SW 1271 (cell line): ENCODE measurements at regions not wholly inside any gene's neighbourhood (a gene's known extent, or its start where the extent isn't known, plus 50 kb on each side); places are given as distances from the start of the nearest gene placed in this dataset.
"Not testable (repeated sequence)": the region's sequence is repeated elsewhere in the genome, so short reads cannot be mapped to it uniquely, and the experiment has no call there.

Experiments
- DNase-seq, 2 experiments: peaks; one replicate each; lab custom pipeline; 2025; lab: John Stamatoyannopoulos, UW

DNA sequence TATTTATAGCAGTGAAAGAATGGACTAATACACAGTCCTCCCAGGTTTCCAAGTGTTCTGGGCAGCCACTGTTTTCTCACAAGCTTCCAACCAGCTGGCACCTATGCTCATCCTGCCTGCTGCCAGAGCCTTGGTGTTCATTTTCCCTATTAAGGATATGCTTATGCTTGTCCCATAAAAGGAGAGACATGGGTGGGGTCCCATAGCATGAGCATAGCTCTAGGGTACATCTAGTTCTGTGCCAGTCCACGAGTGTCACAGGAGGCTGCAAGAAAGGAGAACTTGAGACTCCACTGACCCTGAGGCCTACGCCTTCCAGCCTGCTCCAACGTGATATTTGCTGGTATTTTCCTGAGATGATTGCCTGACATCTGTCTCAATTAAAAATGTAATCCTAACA lies 192.4 kb upstream of the PTGFR start:
- DNase-seq = no peak

DNA sequence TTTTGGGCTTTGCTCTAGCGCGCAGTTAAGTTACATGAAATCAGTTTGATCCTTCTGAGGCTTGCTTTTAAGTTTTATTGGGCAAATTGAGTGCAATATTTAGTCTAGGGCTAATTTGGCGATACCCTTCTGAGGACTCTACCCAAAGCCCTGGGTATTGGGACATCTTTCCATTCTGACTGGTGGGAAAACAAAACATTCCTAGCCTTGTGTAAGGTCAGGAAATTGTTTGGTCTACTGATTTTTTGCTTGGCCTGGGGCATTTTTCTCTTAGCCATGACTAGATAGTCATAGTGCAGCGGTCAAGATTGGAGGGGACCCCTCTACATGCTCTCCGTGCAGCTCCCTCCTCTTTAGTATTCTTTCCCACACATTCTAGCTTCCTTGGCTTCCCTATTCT lies 189.6 kb upstream of the PTGFR start:
- DNase-seq = no peak

DNA sequence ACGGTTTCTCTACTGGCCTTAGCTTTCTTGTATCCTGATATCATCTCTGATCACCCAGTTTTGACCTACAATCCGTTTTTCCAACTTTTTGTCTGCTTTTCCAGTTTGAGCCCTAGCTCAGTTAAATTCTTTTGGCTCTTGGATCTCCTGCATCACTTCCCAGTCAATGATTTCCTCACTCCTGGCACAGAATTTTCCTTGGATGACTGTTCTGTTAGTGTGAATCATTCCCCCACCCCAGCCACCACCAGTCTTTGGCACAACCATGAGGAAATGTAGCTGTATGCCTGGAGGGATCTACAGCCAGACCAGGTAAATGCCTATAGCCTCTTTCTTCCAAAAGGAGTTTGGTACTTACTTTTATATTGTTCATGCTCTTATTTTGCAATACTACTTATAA lies 187.2 kb upstream of the PTGFR start:
- DNase-seq = no peak

DNA sequence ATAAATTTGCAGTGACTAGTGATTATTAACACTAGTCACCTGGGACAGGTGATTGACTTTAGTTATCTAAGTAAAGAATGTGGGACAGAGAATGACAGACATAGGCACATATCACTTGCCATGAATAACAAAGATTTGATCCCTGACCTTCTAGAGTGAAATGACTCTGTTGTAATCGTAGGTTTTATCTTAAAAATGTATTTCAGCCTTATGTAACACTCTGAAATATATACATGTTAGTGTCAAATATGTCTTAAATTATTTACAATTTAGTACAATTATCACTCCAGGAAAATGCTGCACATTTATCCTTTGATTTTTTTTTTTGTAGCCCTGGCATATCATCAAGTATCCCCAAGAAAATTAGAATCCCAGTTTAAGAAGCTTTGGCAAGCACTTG lies 186.4 kb upstream of the PTGFR start:
- no peak for DNase-seq

DNA sequence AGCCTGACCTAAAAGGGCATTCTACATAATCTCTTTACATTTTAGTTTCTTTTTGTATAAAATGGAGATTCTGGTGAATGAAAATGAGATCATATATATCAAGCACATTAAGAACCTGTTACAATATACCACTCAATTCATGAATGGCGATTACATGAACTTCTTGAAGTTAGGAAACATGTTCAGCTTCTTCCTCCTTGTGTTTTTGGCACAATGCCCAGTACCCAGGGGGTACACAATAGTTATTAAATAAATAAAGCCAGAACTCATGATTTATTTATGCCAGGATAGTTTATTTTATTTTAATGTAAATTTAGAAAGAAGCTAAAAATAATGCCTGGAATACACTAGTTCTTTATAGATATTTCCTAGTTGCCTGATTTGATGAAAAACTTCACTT lies 186.0 kb upstream of the PTGFR start:
- DNase-seq = no peak

DNA sequence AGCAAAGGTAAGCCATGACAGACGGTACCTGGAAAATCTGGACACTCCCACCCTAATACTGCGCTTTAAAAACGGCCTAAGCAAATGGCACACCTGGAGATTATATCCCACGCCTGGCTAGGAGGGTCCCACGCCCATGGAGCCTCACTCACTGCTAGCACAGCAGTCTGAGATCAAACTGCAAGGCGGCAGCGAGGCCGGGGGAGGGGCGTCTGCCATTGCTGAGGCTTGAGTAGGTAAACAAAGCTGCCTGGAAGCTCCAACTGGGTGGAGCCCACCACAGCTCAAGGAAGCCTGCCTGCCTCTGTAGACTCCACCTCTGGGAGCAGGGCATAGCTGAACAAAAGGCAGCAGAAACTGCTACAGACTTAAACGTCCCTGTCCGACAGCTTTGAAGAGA lies 180.5 kb upstream of the PTGFR start:
- DNase-seq = not testable (repeated sequence)

DNA sequence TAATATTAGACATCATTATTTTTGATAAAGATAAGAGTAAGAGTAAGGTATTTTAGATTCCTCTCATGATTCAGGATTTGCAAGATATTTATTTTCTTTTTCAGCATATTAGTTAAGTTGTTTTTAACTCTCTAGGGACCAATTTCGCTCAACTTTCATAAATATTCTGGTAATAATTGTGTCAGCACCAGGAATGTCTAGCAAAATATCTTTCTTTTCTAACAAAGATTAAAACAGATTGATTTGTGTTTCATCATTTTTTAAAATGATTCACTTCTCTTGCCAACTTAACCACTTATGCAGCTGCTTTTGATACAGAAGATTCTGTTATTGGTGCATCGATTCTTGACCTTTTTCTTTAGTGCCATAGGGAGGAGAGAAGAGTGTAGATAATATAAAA lies 172.8 kb upstream of the PTGFR start:
- no peak for DNase-seq

DNA sequence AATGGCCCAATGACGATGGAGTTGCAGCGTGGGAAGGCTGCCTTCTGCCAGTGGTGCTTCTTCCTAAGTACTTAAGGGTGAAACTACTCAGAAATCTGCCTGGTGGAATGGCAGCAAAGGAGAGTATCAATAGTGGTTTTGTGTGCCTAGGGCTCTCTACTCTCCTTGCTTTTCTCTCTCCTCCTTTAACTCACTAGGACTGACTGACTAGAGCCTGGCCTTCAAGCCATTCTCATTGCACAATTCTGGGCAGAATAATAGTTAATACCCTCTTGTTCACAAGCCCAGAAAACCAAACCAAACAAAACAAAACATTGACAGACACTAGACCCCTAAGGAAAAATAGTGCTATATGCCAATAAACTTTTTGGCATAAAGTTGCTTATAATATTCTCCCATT lies 171.2 kb upstream of the PTGFR start:
- no peak for DNase-seq

DNA sequence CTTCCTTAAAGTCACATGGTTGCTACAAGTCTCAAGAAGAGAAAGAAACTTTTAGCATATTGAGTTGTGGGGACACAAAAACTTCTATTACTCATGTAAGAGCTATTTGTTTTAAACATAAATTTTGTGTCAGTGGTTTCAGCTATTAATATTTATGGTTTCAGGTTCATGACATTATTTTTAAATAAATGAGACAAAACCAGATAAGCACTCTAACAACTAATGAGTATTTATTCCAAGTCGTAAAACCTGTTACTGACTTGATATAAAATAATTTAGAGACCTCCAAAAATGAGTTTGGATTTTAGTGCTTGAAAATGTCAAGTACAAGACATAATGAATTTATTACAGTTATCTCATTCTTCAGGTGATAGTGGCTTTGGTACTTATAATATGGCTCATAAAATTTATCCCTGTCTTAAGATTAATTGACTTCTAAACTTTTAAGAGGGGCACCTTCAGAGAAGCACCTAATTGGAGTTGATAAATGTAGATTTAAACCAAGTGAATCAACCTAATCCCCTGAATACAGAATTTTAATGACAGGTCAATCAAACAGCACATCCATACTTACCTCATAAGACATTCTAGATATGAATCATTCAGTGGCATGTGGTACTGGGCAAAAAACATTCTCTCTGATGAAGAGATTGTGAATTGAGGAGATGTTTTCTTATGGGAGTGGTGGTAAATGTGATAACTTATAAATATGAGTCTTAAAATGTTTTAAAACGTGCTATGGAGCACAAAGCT lies 167.7 kb upstream of the PTGFR start:
- no peak for DNase-seq

DNA sequence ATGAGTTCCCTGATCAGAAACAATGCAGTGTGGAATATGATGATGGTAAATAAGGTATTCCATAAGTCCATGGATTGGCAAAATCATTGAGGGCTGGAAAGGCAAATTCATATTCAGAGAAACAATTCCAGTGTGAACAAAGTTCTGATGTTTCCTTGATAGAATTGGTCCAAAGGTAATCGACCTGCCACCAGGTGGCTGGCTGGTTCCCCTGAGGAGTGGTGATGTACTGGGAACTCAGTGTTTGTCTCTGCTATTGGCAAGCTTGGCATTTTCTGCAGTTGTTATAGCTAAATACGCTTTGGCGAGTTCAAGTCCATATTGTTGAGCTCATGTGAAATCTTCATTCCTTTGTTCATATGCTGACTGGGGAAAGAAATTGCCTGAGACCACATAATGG lies 165.5 kb upstream of the PTGFR start:
- DNase-seq = no peak

DNA sequence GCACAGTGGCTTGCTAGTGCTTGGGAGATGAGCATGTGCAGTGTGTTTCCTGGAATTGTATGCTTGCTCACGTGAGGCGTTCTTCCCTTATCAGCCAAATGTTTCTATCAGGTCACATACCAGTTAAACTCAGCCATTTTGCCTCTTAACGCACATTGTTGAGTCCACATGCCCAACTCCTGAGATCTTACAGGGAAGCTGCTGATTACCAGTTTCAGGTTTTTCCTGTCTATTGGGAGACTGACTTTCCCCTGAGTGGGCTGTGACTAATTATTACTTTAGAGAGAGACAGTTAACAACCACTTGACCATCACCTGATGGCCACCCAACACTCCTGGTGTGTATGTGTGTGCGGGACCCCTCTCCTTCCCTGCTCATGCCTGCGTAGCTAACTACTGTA lies 161.3 kb upstream of the PTGFR start:
- no peak for DNase-seq

DNA sequence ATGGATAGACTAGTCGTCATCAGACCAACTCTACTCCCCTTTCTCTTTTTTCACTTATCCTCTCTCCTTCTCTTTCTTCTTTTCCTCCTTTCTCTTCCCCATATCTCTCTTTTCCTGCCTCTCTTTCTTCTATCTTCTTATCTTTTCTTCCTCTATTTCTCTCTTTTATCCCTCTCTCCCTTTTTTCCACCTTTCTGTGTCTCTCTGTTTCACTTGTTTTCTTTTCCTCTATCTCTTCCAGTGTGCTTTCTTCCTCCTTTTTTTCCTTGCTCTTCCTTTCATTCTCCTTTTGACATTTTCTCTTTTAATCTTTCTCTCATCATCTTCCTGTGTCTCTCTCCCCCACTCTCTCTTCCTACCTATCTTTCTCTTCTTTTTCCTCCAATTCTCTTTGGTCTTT lies 159.0 kb upstream of the PTGFR start:
- no peak for DNase-seq

DNA sequence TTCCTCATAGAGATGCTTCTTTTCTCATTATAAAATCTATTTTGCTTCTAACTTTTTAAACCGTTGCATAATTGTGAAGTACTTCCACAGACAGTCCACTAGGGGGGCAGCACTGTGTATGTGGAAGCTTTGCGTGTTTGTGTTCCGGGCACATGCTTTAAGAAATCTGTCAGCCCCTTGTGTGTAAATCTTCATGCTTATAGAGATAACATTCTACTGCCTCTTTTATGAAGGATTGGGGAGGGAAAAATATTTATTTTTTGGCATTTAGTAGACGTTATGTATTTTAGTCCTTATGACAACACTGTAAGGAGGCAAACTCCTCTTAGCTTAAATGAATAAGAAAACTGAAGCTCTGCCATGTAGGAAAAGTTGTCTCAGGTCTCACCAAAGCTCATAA lies 157.3 kb upstream of the PTGFR start:
- peak in 1 of 2 experiments; percentile 3 for DNase-seq

DNA sequence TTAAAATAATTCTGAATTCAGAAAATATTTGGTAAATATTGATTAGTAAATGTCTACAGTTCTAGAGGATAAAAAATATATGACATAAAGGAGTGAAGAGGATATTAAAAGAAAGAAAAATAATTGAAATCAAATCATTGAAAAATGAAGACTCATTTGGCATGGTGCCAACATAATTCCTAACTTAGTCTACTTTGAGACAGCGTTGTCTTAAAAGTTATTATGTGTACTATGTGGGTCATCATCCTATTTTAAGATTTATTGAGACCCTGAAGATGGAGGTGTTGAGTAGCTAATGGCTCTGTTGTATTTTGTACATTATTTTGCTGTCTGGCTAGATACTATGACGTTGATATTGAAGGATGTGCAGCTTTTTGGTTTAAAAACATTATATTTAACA lies 156.7 kb upstream of the PTGFR start:
- DNase-seq = no peak

DNA sequence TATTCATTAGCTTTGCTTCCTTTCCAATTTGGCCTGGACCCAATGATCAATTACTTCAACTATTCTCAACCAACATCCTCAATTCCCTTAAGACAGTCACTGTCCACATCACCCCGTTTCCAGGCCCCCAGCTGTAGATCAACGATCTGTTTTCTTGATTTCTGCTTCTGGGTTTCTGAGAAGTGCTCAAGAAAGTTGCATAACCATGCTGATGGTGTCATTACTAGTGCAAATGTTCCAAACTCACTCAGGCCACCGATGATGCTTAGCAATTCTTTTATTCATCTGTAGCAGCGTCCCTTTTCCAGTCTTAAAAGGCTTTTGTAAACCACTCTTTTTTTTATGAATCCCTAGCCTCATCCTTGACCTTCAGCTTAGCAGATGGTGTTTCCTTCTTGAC lies 155.8 kb upstream of the PTGFR start:
- no peak for DNase-seq

DNA sequence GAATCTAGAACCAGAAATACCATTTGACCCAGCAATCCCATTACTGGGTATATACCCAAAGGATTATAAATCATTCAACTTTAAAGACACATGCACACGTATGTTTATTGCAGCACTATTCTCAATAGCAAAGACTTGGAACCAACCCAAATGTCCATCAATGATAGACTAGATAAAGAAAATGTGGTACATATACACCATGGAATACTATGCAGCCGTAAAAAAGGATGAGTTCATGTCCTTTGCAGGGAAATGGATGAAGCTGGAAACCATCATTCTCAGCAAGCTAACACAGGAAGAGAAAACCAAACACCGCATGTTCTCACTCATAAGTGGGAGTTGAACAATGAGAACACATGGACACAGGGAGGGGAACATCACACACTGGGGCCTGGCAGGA lies 154.0 kb upstream of the PTGFR start:
- not testable (repeated sequence) for DNase-seq

DNA sequence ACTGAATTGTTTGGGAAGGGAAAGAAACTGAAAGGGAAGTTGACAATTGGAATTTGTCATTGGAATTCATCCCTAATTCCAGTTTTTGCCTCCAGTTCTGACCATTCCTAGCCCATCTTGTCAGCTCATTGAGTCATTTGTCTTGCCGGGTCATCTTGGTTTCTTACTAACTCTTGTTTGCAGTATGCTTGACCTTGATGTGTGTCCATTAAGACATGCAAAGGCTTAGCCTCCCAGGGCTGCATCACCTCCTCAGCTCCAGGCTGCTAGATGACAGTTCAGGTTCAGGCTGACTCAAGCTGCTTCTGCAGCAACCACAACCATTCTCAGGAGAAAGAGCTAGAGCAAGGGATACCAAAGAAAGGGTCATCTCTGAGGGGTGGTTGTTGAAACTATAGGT lies 151.3 kb upstream of the PTGFR start:
- peak in 1 of 2 experiments; percentile 19 for DNase-seq

DNA sequence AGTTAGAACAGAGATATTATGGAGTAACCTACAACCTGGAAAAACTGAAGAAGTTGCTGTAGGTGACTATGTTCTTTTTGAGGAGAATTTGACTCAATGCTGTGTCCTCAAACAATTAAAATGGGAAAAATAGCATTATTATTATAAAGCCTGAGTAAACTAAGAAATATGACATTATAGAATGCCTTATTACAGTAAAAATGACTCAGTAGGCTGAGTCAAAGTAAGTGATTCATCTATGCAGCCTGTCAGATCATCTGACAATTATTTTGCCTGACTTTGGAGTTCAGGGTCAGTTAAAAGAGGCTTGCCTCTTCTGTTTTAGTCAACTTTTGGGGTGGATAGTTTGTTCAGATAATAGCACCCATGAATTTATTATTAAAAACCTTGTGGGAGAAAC lies 150.8 kb upstream of the PTGFR start:
- DNase-seq = peak; percentile 13 to 52

DNA sequence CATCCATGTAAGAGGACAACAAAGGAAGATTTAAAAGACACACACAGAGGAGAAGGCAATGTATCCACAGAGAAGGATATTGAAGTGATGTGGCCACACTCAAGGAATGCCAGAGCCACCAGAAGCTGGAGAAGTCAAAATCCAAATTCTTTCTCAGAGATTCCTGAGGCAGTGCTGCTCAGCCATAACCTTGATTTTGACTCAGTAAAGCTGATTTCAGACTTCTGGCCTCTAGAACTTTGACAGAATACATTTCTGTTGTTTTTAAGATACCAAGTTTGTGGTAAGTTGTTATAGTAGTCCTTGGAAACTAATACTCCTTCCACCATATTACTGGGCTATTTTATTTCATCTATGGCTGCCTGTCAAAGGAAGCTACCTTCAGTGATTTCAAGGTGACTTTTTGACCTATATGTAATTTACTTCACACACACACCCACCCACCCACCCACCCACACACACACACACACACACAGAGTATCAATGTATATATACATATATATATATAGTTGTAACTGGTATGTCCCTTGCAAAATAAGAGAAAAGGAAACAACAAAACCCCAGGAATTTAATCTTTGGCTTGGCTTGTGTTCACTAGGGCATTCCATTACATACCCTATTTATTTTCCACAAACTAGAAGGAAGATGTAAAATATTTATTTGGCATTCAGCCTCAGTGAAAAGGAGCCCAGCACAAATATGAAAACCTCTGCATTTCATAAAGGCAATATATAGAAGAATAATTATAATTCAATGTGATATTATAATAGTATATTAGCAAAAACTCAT lies 142.1 kb upstream of the PTGFR start:
- DNase-seq = no peak

DNA sequence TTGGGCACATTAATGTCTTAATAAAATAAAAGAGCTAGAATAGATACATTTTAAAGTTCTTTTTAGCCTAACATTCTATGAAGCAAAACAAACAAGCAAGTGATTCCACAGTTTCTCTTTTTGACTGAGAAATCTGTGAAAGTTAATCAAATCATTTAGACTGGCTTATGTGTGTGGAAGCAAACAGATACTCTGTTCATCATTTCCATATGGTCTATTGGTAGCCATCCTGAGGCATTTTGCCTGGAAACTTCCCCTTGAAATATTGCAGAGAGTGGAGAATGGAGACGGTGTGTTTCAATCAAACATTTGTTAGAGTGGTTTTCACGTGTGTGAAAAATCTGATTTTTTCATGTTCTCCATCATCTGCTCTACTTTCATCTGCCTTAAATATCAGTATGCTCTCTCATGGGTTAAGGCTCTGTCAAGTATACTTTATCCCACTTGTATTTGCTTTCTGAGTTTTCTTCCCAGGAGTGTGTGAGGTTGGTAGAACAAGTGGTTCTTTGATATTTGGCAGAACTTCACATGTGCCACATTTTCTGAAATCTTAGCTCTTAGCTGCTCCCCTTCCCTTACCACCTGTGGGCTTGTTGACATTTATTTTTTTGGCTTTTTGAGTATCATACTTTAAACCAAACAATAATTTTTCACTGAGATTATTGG lies 139.1 kb upstream of the PTGFR start:
- DNase-seq = no peak

DNA sequence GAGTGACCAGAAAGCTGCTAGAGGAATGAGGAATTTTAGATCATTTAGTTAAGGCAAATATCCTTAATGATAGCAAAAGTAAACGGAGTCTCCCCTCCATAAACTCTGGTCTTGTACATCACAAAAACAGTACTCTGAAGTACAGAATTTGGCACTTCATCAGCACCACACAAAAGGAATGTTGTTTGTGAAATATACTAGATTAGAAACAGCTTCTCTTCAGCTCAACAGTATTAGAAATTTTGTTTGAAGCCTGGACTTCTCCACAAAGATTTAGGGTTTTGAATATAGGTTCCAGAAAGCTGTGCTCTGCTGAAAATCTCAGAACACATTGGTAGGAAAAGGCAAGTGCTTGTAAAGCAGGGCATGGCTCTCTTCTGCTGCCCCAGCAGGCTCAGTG lies 135.1 kb upstream of the PTGFR start:
- DNase-seq = no peak

DNA sequence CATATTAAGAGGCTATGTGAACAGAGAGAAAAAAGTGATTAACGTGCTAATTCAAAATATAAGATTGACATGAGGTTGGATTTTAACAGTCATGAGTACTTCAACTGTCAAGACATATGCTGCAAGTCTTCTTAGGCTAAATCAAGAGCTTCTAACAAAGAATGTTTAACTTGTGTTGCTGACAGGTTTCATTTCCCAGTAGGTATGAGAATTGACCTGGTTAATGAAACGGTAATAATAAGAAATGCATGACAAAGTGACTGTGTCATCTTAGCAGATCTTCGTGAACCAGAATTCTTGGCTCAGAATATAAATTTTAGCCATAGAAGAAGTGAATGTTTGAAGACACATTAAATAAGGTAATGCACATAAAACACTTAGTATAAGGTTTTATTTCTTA lies 132.6 kb upstream of the PTGFR start:
- DNase-seq = no peak

DNA sequence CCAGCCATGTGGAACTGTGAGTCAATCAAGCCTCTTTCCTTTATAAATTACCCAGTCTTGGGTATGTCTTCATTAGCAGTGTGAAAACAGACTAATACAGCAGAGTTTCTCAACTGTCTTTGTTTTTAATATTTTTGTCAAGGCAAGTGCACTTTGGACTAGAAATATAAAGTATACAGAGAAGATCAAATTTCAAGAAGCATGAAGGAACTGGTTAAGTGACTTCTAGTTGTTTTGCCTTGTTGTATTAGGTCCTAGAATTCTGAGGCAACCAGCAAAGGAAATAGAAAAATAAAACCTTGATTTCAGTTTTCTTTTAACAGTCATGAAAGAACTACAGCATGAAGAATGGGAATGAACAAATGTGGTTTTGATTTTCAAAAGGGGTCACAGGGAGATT lies 131.1 kb upstream of the PTGFR start:
- DNase-seq = no peak
